Activated CD8-positive, alpha-beta T cell treated with anti-CD3 and anti-CD28 coated beads for 36 hours (primary cell): ENCODE measurements at regions not wholly inside any gene's neighbourhood (a gene's known extent, or its start where the extent isn't known, plus 50 kb on each side); places are given as distances from the start of the nearest gene placed in this dataset.

Source experiments
- ATAC-seq: fragments of 200-7000 bp; cut with Tn5 transposase; one replicate; pipeline ENCODE4 v1.10.0; 2021; ENCODE audit warnings: mild to moderate bottlenecking, moderate library complexity
- CTCF ChIA-PET: fragments of 350-600 bp; sonication (Branson Sonifier 250); formaldehyde crosslinking; loops from one replicate; lab custom pipeline; 2021; ENCODE audit warnings: antibody characterized with exemption; lab: Charles Lee
- POLR2A ChIA-PET: fragments of 350-600 bp; sonication (Branson Sonifier 250); formaldehyde crosslinking; loops from one replicate; lab custom pipeline; 2021; ENCODE audit warnings: antibody characterized with exemption; lab: Charles Lee
- DNase-seq: peaks from one replicate; pipeline ENCODE4 v3.0.0-alpha.2; 2020
- H3K27ac Mint-ChIP-seq: one replicate; pipeline ENCODE4 v1.8.0; 2021; ENCODE audit warnings: mild to moderate bottlenecking, mixed read lengths
- H3K27me3 Mint-ChIP-seq: one replicate; pipeline ENCODE4 v1.8.0; 2021; ENCODE audit warnings: mixed read lengths
- H3K36me3 Mint-ChIP-seq: one replicate; pipeline ENCODE4 v1.8.0; 2021; ENCODE audit warnings: low read depth, mixed read lengths
- H3K4me1 Mint-ChIP-seq: one replicate; pipeline ENCODE4 v1.8.0; 2021; ENCODE audit warnings: low read depth, mixed read lengths
- H3K4me3 Mint-ChIP-seq: one replicate; pipeline ENCODE4 v1.8.0; 2021; ENCODE audit warnings: mild to moderate bottlenecking, moderate library complexity, mixed read lengths
- H3K9me3 Mint-ChIP-seq: one replicate; pipeline ENCODE4 v1.8.0; 2021; ENCODE audit warnings: mixed read lengths
- intact Hi-C: fragments of 100-400 bp; cut with micrococcal nuclease; formaldehyde crosslinking; loops from one replicate; pipeline ENCODE4 v1.10.0; 2022
- TF ChIP-seq, protein P1 (sequence below): fragments of 200-600 bp; IDR thresholded peaks from one replicate; pipeline ENCODE4 v1.8.0; 2022; ENCODE audit warnings: antibody characterized with exemption, mild to moderate bottlenecking

DNA sequence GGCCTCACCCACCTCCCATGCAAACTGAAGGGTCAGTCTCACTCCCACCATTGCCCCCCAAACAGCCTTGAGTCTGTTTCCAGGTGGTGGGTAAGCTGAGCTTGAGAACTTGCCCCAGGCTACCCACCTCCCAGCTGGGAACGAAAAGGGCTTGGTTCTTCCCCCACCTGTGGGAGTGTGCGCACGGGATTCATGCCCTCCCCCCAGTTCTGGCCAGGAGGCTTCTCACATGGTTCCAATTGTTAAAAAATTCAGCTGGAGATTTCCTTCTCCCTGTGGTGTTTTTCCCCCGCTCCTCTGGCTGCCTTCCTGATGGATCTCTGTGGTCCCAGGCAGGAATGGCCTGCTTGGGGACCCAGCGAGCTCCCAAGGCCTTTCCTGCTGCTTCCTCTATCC is 81.8 kb upstream of the C21orf91 start:
- Mint-ChIP-seq H3K36me3 (peaks cover 9% of the 10 kb centered on the region), H3K27me3 (no peaks in the 10 kb centered on the region), H3K9me3 (peaks cover 14% of the 10 kb centered on the region), H3K4me3 (no peak overlapping the region), H3K27ac (no peak overlapping the region), H3K4me1 (peaks cover 14% of the 10 kb centered on the region)
- TF ChIP-seq, protein P1, sequence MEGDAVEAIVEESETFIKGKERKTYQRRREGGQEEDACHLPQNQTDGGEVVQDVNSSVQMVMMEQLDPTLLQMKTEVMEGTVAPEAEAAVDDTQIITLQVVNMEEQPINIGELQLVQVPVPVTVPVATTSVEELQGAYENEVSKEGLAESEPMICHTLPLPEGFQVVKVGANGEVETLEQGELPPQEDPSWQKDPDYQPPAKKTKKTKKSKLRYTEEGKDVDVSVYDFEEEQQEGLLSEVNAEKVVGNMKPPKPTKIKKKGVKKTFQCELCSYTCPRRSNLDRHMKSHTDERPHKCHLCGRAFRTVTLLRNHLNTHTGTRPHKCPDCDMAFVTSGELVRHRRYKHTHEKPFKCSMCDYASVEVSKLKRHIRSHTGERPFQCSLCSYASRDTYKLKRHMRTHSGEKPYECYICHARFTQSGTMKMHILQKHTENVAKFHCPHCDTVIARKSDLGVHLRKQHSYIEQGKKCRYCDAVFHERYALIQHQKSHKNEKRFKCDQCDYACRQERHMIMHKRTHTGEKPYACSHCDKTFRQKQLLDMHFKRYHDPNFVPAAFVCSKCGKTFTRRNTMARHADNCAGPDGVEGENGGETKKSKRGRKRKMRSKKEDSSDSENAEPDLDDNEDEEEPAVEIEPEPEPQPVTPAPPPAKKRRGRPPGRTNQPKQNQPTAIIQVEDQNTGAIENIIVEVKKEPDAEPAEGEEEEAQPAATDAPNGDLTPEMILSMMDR = no peak
- CTCF ChIA-PET = interaction anchor here (0.9 to 1.6 kb wide), 10 partner anchors 10 to 222 kb away, joined by 3 to 5 read pairs (median 4); no protein-coding TSS in a partner anchor
- intact Hi-C loops = no loop called here
- DNase-seq (no peak), ATAC-seq (no peak)
- POLR2A ChIA-PET = no interaction called here

DNA sequence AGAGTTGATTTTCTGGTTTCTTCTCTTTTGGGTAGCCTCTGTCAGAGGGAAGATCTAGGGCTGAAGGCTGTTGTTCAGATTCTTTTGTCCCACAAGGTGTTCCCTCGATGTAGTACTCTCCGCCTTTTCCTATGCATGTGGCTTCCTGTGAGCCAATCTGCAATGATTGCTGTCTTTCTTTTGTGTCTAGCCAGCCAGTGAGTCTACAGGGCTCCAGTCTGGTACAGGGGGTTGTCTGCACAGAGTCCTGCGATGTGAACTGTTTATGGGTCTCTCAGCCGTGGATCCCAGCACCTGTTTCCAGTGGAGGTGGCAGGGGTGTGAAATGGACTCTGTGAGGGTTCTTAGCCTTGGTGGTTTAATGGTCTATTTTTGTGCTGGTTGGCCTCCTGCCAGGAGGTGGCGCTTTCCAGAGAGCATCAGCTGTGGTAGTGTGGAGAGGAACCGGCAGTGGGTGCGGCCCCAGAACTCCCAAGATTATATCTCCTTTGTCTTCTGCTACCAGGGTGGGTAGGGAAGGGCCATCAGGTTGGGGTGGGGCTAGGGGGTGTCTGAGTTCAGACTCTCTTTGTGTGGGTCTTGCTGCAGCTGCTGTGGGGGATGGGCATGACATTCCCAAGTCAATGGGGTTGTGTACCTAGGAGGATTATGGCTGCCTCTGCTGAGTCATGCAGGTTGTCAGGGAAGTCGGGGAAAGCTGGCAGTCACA is 81.3 kb upstream of the C21orf91 start:
- ChIA-PET POLR2A (no interaction called here), CTCF (interaction anchor here (1.0 to 1.6 kb wide), 7 partner anchors 10 to 221 kb away, joined by 3 to 5 read pairs (median 3); no protein-coding TSS in a partner anchor)
- TF ChIP-seq, protein P1 = no peak
- peaks cover 14% of the 10 kb centered on the region for H3K4me1 Mint-ChIP-seq
- H3K36me3 Mint-ChIP-seq = peaks cover 9% of the 10 kb centered on the region
- H3K27ac Mint-ChIP-seq = no peak overlapping the region
- H3K9me3 Mint-ChIP-seq = peaks cover 14% of the 10 kb centered on the region
- no peak for ATAC-seq
- intact Hi-C loops = no loop called here
- H3K27me3 Mint-ChIP-seq = no peaks in the 10 kb centered on the region
- no peak overlapping the region for H3K4me3 Mint-ChIP-seq
- peak; percentile 26 for DNase-seq

DNA sequence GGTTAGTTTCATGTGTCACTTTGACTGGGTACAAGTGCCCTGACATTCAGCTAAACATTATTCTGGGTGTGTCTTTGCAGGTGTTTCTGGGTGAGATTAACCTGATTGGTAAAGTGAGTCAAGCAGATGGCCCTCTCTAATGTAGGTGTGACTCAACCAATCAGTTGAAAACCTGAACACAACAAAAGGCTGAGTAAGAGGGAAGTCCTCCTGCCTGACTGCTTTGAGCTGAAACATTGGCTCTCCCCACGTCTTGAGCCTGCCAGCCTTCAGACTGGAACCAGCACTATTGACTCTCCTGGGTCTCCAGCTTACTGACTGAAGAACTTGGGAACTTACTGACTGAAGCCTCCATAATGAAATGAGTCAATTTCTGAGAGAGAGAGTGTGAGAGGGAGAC is 70.0 kb upstream of the C21orf91 start:
- CTCF ChIA-PET = no interaction called here
- no peaks in the 10 kb centered on the region for H3K4me1 Mint-ChIP-seq
- H3K4me3 Mint-ChIP-seq = no peak overlapping the region
- TF ChIP-seq, protein P1 = no peak
- H3K27ac Mint-ChIP-seq = no peak overlapping the region
- DNase-seq (no peak), ATAC-seq (no peak)
- H3K27me3 Mint-ChIP-seq = no peaks in the 10 kb centered on the region
- intact Hi-C loops = no loop called here
- no peaks in the 10 kb centered on the region for H3K36me3 Mint-ChIP-seq
- POLR2A ChIA-PET = no interaction called here
- no peaks in the 10 kb centered on the region for H3K9me3 Mint-ChIP-seq

DNA sequence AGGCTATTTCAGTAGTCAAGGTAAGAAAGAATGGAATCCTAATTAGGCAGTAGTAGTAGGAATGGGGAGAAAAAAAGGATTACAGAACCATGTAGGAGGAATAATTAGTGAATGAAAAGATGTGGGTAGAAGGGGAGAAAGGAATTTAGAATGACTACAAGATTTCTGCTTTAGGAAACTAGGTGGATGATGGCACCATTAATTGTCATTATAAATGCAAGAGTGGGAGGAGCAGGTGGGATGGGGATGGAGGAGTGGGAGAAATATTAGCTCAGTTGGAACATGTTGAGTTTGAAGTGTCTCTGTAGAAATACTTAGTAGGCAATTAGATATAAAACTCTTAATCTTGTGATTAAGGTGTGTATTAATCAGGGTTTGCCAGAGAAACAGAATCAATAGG is 50.0 kb upstream of the C21orf91 start:
- ChIA-PET POLR2A (no interaction called here), CTCF (no interaction called here)
- no peak for ATAC-seq

More for the DNA sequence above, 50.0 kb upstream of the C21orf91 start:
- DNase-seq = no peak
- Mint-ChIP-seq H3K27ac (no peak overlapping the region), H3K27me3 (no peaks in the 10 kb centered on the region), H3K36me3 (no peaks in the 10 kb centered on the region), H3K4me1 (no peaks in the 10 kb centered on the region), H3K4me3 (no peak overlapping the region), H3K9me3 (no peaks in the 10 kb centered on the region)
- intact Hi-C loops = no loop called here
- TF ChIP-seq, protein P1 = no peak
